Parathyroid adenoma (tissue), 2 donors: ENCODE measurements at regions not wholly inside any gene's neighbourhood (a gene's known extent, or its start where the extent isn't known, plus 50 kb on each side); places are given as distances from the start of the nearest gene placed in this dataset.

Experiments
- H2AFZ ChIP-seq: fragments of 300-600 bp; sonication (generic); one replicate; pipeline ENCODE4 v1.7.0; 2017; ENCODE audit warnings: antibody characterized with exemption, mild to moderate bottlenecking
- H3K27ac ChIP-seq: fragments of 300-600 bp; sonication (generic); one replicate; pipeline ENCODE4 v1.7.0; 2017
- H3K27me3 ChIP-seq: fragments of 300-600 bp; sonication (generic); one replicate; pipeline ENCODE4 v1.7.0; 2017; ENCODE audit warnings: low read length; ENCODE audit not compliant: control insufficient read depth, insufficient read depth
- H3K36me3 ChIP-seq: fragments of 300-600 bp; sonication (generic); one replicate; pipeline ENCODE4 v1.7.0; 2017; ENCODE audit warnings: low read length; ENCODE audit not compliant: control insufficient read depth, insufficient read depth
- H3K4me1 ChIP-seq: fragments of 300-600 bp; sonication (generic); one replicate; pipeline ENCODE4 v1.7.0; 2017; ENCODE audit warnings: control low read depth
- H3K4me2 ChIP-seq: fragments of 300-600 bp; sonication (generic); one replicate; pipeline ENCODE4 v1.7.0; 2017; ENCODE audit warnings: low read length
- H3K4me3 ChIP-seq: fragments of 300-600 bp; sonication (generic); one replicate; pipeline ENCODE4 v1.7.0; 2017; ENCODE audit warnings: low read depth, low read length
- H3K79me2 ChIP-seq: fragments of 300-600 bp; sonication (generic); one replicate; pipeline ENCODE4 v1.7.0; 2017; ENCODE audit warnings: control low read depth
- H3K9ac ChIP-seq: fragments of 300-600 bp; sonication (generic); one replicate; pipeline ENCODE4 v1.7.0; 2017; ENCODE audit warnings: mild to moderate bottlenecking
- H3K9me3 ChIP-seq: fragments of 300-600 bp; sonication (generic); one replicate; pipeline ENCODE4 v1.7.0; 2017; ENCODE audit warnings: low read length; ENCODE audit not compliant: control insufficient read depth
- TF ChIP-seq, protein P1 (sequence below): fragments of 300-600 bp; sonication (generic); IDR thresholded peaks from one replicate; pipeline ENCODE4 v1.7.0; 2017; ENCODE audit warnings: antibody characterized with exemption, mild to moderate bottlenecking
- donor health status: primary hyperparathyroidism.

DNA sequence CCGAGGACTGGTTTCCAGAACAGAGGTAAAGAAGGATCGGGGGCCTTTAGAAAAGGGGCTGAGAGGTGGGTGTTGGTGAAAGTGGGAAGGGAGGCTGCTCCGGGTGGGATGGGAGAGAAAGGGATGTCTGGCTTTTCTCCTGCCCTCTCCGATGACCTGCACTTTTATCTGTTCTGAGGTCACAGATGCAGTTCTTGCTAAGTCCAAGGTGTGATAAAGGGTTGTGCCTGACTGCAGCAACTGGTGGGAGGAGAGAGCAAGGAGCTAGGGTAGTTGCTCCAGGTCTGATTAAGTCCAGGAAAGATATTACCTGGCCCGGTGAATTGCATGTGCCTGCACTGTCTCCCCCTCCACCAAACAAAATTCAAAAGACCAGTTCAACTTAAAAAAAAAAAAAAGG is 145.6 kb upstream of the SOX4 start:
- H3K4me2 ChIP-seq, result no peak overlapping the region
- H3K9ac ChIP-seq, result no peak overlapping the region
- no peaks in the 10 kb centered on the region for H3K27me3 ChIP-seq
- no peaks in the 10 kb centered on the region for H3K79me2 ChIP-seq
- H3K9me3 ChIP-seq, result no peaks in the 10 kb centered on the region
- H3K27ac ChIP-seq, result no peak overlapping the region
- no peaks in the 10 kb centered on the region for H3K4me1 ChIP-seq
- TF ChIP-seq, protein P1, sequence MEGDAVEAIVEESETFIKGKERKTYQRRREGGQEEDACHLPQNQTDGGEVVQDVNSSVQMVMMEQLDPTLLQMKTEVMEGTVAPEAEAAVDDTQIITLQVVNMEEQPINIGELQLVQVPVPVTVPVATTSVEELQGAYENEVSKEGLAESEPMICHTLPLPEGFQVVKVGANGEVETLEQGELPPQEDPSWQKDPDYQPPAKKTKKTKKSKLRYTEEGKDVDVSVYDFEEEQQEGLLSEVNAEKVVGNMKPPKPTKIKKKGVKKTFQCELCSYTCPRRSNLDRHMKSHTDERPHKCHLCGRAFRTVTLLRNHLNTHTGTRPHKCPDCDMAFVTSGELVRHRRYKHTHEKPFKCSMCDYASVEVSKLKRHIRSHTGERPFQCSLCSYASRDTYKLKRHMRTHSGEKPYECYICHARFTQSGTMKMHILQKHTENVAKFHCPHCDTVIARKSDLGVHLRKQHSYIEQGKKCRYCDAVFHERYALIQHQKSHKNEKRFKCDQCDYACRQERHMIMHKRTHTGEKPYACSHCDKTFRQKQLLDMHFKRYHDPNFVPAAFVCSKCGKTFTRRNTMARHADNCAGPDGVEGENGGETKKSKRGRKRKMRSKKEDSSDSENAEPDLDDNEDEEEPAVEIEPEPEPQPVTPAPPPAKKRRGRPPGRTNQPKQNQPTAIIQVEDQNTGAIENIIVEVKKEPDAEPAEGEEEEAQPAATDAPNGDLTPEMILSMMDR, result no peak
- H3K36me3 ChIP-seq, result no peaks in the 10 kb centered on the region
- H2AFZ ChIP-seq, result no peak overlapping the region
- no peak overlapping the region for H3K4me3 ChIP-seq

DNA sequence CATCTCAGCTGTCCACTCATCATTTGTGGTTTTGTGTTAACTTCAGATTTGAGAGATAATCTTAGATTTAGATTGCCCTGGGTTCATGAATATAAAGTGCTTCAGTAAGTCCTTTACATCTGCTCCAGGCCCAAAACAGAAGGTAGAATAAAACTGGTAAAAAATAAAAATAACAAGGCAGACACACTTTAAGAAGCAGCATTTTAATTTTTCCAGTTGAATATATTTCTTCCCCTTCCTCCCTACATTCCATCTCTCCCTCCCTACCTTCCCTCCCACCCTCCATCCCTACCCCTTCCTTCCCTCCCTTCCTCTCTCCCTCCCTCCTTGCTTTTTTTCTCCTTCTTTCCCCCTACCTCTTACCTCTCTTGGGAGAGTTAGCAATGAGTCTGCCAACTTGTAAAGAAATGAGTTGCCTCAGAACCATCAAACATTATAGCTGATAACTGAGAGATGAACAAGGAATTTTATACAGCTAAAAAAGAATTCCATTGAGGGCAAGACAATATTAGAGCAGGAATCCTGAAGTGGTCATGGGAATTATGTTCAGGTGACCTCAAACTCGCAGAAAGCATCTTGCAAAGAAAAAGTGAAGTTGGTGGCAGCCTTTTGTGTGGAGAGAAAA is 145.0 kb upstream of the SOX4 start:
- Histone ChIP-seq H3K9me3 (no peaks in the 10 kb centered on the region), H3K4me2 (no peak overlapping the region), H3K4me1 (no peaks in the 10 kb centered on the region), H3K27me3 (no peaks in the 10 kb centered on the region), H3K36me3 (no peaks in the 10 kb centered on the region), H3K9ac (no peak overlapping the region), H3K27ac (no peak overlapping the region), H2AFZ (no peak overlapping the region), H3K4me3 (no peak overlapping the region), H3K79me2 (no peaks in the 10 kb centered on the region)
- TF ChIP-seq, protein P1, result no peak

DNA sequence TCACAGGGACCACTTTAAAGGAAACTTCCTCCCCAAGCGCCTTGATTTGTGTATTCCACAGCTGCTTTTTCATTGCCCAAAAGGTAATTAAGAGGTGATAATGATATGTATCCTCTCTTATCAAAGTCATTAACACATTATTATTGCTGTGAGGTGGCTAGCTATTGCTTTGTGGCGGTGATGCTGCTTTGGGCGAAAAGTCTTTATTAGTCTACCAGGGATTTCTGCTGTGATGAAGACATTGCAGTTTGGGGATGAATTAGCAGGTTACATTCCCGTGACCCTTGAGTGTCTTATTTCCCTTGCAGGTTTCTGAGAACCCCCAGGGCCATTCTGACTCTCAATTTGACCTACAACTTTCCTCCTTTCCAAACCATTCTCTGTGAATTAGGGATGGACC is 143.4 kb upstream of the SOX4 start:
- Histone ChIP-seq H2AFZ (no peak overlapping the region), H3K9me3 (no peaks in the 10 kb centered on the region), H3K36me3 (no peaks in the 10 kb centered on the region), H3K27ac (no peak overlapping the region), H3K4me1 (no peaks in the 10 kb centered on the region), H3K4me2 (no peak overlapping the region), H3K79me2 (no peaks in the 10 kb centered on the region), H3K4me3 (no peak overlapping the region), H3K27me3 (no peaks in the 10 kb centered on the region), H3K9ac (no peak overlapping the region)
- TF ChIP-seq, protein P1, result no peak

DNA sequence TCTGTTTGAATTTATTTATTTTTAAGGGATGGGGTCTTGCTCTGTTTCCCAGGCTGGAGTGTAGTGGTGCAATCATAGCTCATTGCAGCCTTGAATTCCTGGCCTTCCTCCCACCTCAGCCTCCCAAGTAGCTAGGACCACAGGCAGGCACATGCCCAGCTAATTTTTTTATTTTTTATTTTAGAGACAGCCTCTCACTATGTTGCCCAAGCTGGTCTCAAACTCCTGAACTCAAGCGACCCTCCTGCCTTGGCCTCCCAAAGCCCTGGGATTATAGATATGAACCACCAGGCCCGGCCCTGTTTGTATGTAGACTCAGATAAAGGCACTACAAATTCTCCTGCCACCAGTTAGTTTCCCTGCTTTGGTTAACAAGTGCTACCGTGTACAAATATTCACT is 142.9 kb upstream of the SOX4 start:
- Histone ChIP-seq H3K9ac (no peak overlapping the region), H3K4me3 (no peak overlapping the region), H3K79me2 (no peaks in the 10 kb centered on the region), H3K27ac (no peak overlapping the region), H2AFZ (no peak overlapping the region), H3K36me3 (no peaks in the 10 kb centered on the region), H3K9me3 (no peaks in the 10 kb centered on the region), H3K4me1 (no peaks in the 10 kb centered on the region), H3K27me3 (no peaks in the 10 kb centered on the region), H3K4me2 (no peak overlapping the region)
- TF ChIP-seq, protein P1, result no peak

DNA sequence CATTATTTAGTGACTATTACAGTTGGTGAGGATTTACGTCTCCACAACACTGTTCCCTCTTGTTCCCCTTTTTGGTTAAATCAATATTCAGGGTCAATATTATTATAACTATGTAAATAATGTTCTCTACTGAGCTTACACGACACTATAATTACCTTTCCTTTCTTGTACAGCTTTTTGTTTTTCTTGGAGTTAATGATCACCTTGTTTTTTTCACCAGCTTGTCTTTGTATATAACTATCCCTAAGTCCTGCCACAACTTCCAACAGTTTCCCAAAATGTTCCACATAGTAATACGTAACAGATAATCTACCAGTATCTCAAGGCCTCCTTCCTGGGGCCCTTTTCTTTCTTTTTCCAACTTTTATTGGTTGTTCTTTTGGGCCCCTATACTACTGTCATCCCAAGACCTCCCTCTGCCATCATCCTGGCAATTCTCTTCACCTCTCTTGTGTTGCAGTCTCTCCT is 142.0 kb upstream of the SOX4 start:
- no peaks in the 10 kb centered on the region for H3K4me1 ChIP-seq
- H3K4me2 ChIP-seq, result no peak overlapping the region
- no peak overlapping the region for H3K27ac ChIP-seq
- H3K4me3 ChIP-seq, result no peak overlapping the region
- no peaks in the 10 kb centered on the region for H3K9me3 ChIP-seq
- TF ChIP-seq, protein P1, result no peak
- no peak overlapping the region for H2AFZ ChIP-seq
- no peaks in the 10 kb centered on the region for H3K36me3 ChIP-seq
- no peaks in the 10 kb centered on the region for H3K27me3 ChIP-seq
- no peak overlapping the region for H3K9ac ChIP-seq
- H3K79me2 ChIP-seq, result no peaks in the 10 kb centered on the region
